Keratinocyte (primary cell): ENCODE measurements at regions not wholly inside any gene's neighbourhood (a gene's known extent, or its start where the extent isn't known, plus 50 kb on each side); places are given as distances from the start of the nearest gene placed in this dataset.

Experiments
- DNase-seq: peaks from one replicate; pipeline ENCODE4 v3.0.0-alpha.2; 2011; ENCODE audit warnings: low read depth, missing footprints, low spot score
- FAIRE-seq: peaks from 2 replicates; lab custom pipeline; 2011; peaks lifted over from hg19 to GRCh38; lab: Jason Lieb, UNC
- H2AFZ ChIP-seq: 2 replicates; pipeline ENCODE4 v1.6.0; 2012; ENCODE audit warnings: low read length, control low read depth, inconsistent platforms; ENCODE audit not compliant: control insufficient read depth
- H3K27ac ChIP-seq: 2 replicates; pipeline ENCODE4 v1.5.1; 2011; ENCODE audit warnings: low read length; ENCODE audit not compliant: control insufficient read depth, insufficient read depth
- H3K27me3 ChIP-seq: 3 replicates; pipeline ENCODE4 v1.6.0; 2011; ENCODE audit warnings: low read length; ENCODE audit not compliant: control insufficient read depth, insufficient read depth; ENCODE audit errors: extremely low read depth
- H3K36me3 ChIP-seq, 2 experiments: 2 replicates in 1 of 2; 3 replicates in 1 of 2; pipeline ENCODE4 v1.5.1; 2011; ENCODE audit warnings: low read length in 2 of 2, mild to moderate bottlenecking in 1 of 2; ENCODE audit not compliant: control insufficient read depth in 2 of 2, insufficient read depth in 2 of 2; ENCODE audit errors: extremely low read depth in 1 of 2
- H3K4me1 ChIP-seq: 3 replicates; pipeline ENCODE4 v1.5.1; 2011; ENCODE audit warnings: low read length; ENCODE audit not compliant: control insufficient read depth, insufficient read depth; ENCODE audit errors: extremely low read depth
- H3K4me2 ChIP-seq: 3 replicates; pipeline ENCODE4 v1.6.0; 2011; ENCODE audit warnings: low read depth, low read length; ENCODE audit not compliant: control insufficient read depth, insufficient read depth; ENCODE audit errors: extremely low read depth
- H3K4me3 ChIP-seq, 3 experiments: fragments of 200-600 bp in 1 of 3; sonication (generic) in 1 of 3; 2 replicates in 2 of 3; 3 replicates in 1 of 3; pipeline ENCODE4 v1.5.1; 2011 to 2016; ENCODE audit warnings: low read length in 3 of 3, mild to moderate bottlenecking in 3 of 3, control low read depth in 2 of 3, inconsistent platforms in 1 of 3, low read depth in 1 of 3, mixed read lengths in 1 of 3, mixed run types in 1 of 3, moderate library complexity in 1 of 3; ENCODE audit not compliant: control insufficient read depth in 2 of 3, insufficient read depth in 2 of 3; ENCODE audit errors: extremely low read depth in 1 of 3
- H3K79me2 ChIP-seq: 2 replicates; pipeline ENCODE4 v1.6.0; 2012; ENCODE audit warnings: low read length; ENCODE audit not compliant: control insufficient read depth, insufficient read depth
- H3K9ac ChIP-seq: 3 replicates; pipeline ENCODE4 v1.6.0; 2011; ENCODE audit warnings: low read length; ENCODE audit not compliant: control insufficient read depth, insufficient read depth; ENCODE audit errors: extremely low read depth
- H3K9me1 ChIP-seq: 3 replicates; pipeline ENCODE4 v1.6.0; 2011; ENCODE audit warnings: low read length; ENCODE audit not compliant: control insufficient read depth, insufficient read depth; ENCODE audit errors: extremely low read depth
- H3K9me3 ChIP-seq: 2 replicates; pipeline ENCODE4 v1.5.1; 2012; ENCODE audit warnings: low read depth, low read length; ENCODE audit not compliant: control insufficient read depth
- H4K20me1 ChIP-seq: 3 replicates; pipeline ENCODE4 v1.6.0; 2011; ENCODE audit warnings: low read length; ENCODE audit not compliant: control insufficient read depth, insufficient read depth; ENCODE audit errors: extremely low read depth
- CTCF ChIP-seq, 3 experiments: IDR thresholded peaks in 1 of 3; conservative IDR thresholded peaks in 1 of 3; optimal IDR thresholded peaks in 1 of 3; 2 replicates in 2 of 3; 3 replicates in 1 of 3; pipeline versions ENCODE3 to v1.5.1; 2011; ENCODE audit warnings: low read length in 3 of 3, mild to moderate bottlenecking in 3 of 3, moderate library complexity in 2 of 3, control low read depth in 1 of 3, inconsistent platforms in 1 of 3; ENCODE audit not compliant: insufficient read depth in 2 of 3; ENCODE audit errors: extremely low read depth in 1 of 3
- EZH2 ChIP-seq: IDR thresholded peaks from one replicate; pipeline ENCODE4 v1.6.1; 2012; ENCODE audit warnings: inconsistent platforms, mild to moderate bottlenecking, low read length, moderate library complexity
- dilution Hi-C: fragments of 300-500 bp; cut with MboI; formaldehyde crosslinking; loops from one replicate; pipeline ENCODE4 v1.7.0; 2020; ENCODE audit warnings: low sequenced_read_pairs; ENCODE audit not compliant: extremely low pct_ligation_motif_present

- no peaks in the 10 kb centered on the region for H3K4me1 ChIP-seq
- no peak overlapping the region for H3K4me2 ChIP-seq
- H3K4me3 ChIP-seq = no peak overlapping the region
- H3K9ac ChIP-seq = no peak overlapping the region
- no peak for FAIRE-seq
- H3K27me3 ChIP-seq = no peaks in the 10 kb centered on the region
- no peaks in the 10 kb centered on the region for H3K79me2 ChIP-seq
- dilution Hi-C loops = no loop called here
- no peaks in the 10 kb centered on the region for H3K36me3 ChIP-seq
- TF ChIP-seq CTCF (optimal IDR thresholded peaks at IDR 0.05 in 1 of 3, IDR thresholded peaks at IDR 0.05 in 1 of 3, conservative IDR thresholded peaks at IDR 0.05 in 1 of 3; ENCODE audit: extremely low read depth in 1 of 3, insufficient read depth in 2 of 3, low read length in 3 of 3) (no peak), EZH2 (no peak)
- no peak for DNase-seq
- no peaks in the 10 kb centered on the region for H3K9me1 ChIP-seq
- no peak overlapping the region for H3K27ac ChIP-seq
- no peak overlapping the region for H2AFZ ChIP-seq
- no peaks in the 10 kb centered on the region for H3K9me3 ChIP-seq
- H4K20me1 ChIP-seq = no peaks in the 10 kb centered on the region
Measured at GRCh38 chr6:145047891-145048290, 687.4 kb downstream of the EPM2A start.

GRCh38 chr6:145051661-145052060 lies 683.7 kb downstream of the EPM2A start:
- Histone ChIP-seq H3K9me1 (no peaks in the 10 kb centered on the region), H3K4me3 (no peak overlapping the region), H3K79me2 (no peaks in the 10 kb centered on the region), H3K9ac (no peak overlapping the region), H3K36me3 (no peaks in the 10 kb centered on the region), H2AFZ (no peak overlapping the region), H3K4me2 (no peak overlapping the region), H4K20me1 (no peaks in the 10 kb centered on the region), H3K27me3 (no peaks in the 10 kb centered on the region), H3K9me3 (no peaks in the 10 kb centered on the region), H3K4me1 (no peaks in the 10 kb centered on the region), H3K27ac (no peak overlapping the region)
- FAIRE-seq = no peak
- no peak for DNase-seq
- dilution Hi-C loops = no loop called here
- TF ChIP-seq EZH2 = no peak
- no peak for TF ChIP-seq CTCF (optimal IDR thresholded peaks at IDR 0.05 in 1 of 3, IDR thresholded peaks at IDR 0.05 in 1 of 3, conservative IDR thresholded peaks at IDR 0.05 in 1 of 3; ENCODE audit: extremely low read depth in 1 of 3, insufficient read depth in 2 of 3, low read length in 3 of 3)
